HG02571 (cell line): ENCODE measurements at regions not wholly inside any gene's neighbourhood (a gene's known extent, or its start where the extent isn't known, plus 50 kb on each side); places are given as distances from the start of the nearest gene placed in this dataset.
"Not testable (repeated sequence)": the region's sequence is repeated elsewhere in the genome, so short reads cannot be mapped to it uniquely, and the experiment has no call there.

Experiments
- ATAC-seq: cut with Tn5 transposase; IDR thresholded peaks from one replicate; pipeline ENCODE4 v1.9.1; 2021; ENCODE audit warnings: mild to moderate bottlenecking, moderate library complexity; ENCODE audit not compliant: unreplicated experiment

DNA sequence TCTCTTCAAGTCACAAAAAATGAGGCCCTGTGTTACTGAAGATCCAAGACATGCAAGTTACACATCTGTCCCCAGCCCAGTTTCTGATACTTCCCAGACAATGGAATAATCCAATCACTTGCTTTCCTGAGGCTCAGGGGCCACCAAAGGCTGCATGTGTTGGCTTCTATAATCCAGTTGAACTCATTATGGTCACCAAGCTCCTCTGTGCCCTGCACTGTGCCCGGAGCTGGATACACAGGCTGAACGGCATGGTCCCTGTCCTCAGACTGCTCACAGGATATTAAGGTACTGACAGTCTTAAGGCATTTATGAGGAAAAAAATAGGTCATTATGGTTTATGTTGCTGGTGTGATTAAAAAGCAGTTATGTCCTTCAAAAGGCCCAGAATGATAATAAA, 117.0 kb upstream of the SYT6 start:
- ATAC-seq, result no peak

DNA sequence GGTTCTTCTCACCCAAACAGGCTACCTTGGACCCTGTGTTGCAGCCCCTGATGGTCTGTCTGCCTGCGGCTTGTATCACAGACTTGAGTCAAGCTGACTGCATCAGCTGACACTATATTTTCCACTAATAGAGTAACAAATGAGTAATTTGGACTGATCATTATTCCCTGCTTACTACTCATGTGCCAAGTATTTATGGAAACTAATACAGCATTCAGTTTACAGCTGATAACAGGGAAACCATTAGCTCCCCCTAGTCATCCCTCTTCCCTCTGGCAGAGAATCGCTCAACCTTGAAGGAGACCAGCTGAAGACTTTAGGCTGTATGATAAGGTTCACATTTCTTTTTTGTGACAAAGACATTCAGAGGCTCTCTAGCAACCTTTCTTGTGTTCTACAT, 116.6 kb upstream of the SYT6 start:
- no peak for ATAC-seq

DNA sequence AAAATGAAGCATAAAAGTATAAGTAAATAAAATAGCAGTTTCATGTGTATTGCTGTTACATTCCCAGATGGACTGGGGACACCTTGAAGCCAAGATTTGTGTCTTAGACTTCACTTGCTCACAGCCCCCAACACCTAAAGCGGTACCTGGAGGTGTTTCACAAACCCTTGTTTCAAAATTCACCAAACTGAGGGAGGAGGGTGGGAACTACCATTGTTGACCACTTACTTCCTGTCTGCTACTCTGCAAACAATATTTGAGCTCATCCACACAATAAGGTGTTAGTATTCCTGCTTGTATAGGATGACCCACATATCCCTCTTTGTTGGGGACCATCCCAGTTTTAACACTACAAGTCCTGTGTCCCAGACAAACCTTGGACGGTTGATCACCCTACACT, 115.9 kb upstream of the SYT6 start:
- no peak for ATAC-seq

DNA sequence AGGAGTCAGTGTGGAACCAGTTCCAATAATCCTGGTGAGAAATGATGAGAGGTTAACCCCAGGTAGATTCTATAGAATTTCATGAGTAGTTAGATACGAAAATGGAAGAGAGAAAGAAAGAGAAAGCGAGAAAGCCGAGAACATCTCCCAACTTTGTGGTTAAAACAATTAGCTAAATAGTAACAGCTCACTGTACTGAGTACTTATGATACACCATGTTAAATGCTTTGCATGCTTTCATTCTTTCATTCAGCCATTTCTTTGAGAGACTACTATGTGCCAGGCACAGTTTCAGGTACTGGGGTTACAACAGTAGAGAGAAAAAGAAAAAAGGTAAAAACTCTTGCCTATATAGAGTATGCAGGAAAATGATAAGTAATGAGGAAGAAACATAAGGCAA, 109.7 kb upstream of the SYT6 start:
- peak; percentile 65 for ATAC-seq

DNA sequence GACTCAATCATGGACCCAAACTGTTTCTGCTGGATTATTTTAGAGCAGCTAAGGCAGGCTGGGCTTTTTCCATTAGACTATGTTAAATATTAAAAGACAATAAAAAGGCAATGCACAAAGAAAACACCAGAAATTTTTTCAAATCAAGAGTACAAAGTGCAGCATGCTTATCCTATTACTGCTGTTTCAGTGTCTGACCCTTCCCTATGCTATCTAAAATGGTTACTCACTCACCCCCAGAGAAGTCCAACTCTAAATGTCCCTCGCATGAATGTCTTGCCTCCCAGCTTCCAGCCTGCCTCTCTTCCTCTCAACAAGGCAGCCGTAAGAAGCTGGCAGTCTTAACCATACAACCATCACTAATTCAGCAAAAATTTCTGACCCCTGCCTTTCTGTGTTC, 108.7 kb upstream of the SYT6 start:
- ATAC-seq, result no peak

DNA sequence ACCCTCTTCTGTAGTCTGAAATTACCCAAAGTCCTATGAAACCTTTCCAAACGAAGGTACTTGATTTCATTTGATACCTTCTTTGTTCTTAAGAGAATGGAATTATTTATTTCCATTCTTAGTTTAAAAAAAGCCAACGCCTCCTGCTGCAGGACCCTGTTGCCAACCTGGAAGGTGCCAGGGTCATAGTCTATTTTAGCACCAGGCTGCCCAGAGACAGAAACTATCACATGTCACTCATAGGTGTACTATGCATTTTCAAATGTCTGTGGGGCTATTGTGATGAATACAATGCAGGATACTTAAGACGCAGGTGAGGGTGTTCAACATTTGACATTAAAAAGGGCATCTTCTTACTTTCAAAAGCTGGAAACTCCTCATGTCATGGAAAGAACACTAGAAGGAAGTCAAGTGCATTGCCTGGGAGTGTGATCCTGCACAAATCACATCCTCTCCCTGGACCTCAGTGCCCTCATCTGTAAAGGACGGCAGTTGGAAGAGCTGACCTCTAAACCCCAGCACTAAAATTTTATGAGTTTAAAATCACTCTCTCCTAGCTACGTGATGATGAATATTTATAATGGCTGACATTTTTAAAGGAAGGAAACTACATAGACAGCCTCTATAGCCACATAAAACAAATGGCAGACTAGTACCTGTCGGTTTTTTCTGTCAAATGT, 107.3 kb upstream of the SYT6 start:
- no peak for ATAC-seq

DNA sequence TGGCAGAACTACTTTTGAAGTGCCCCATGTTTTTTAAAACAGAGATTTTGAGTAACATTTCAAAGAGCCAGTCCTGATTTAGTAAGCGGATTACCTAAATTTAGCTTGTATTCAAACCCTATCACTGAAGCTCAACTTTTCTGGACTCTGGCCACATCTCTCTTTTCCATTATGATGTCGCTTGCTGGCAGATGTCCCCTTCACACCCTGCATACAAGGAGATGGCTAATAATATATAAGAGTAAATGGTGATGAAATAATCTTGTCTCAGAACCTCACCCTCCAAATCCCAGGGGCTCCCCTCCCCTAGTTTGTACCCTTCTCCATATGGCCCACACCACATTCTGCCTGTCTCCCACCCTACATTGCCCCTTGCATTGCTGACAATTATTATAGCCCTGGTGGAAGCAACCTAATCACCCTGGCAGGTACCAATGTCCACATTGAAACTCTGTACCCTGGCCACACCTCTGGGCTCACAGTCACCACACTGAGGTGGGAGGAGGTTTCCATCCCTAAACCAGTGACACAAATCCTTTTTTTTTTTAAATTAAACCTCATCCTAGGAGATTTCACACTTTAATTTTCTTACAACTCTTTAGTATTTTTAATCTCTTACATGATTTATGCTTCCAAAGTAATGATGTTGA, 106.0 kb upstream of the SYT6 start:
- ATAC-seq, result no peak

DNA sequence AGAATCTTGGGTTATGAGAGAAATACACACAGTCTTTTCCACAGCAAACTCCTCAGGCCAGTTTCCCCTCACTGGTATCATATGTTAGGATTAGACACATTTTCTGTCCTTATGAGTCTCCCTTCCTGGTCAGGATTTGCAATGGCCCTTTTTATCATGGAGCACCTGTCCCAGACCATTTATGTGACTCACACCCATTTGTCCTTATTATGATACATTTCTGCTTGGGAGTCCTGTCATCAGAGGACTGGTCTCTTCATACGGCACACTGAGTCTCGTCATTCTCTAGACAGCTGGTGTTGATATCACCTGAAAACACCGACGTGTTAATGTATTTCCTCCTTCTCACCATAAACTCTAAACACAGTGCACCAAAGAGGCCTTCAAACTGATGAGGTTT, 105.0 kb upstream of the SYT6 start:
- no peak for ATAC-seq

DNA sequence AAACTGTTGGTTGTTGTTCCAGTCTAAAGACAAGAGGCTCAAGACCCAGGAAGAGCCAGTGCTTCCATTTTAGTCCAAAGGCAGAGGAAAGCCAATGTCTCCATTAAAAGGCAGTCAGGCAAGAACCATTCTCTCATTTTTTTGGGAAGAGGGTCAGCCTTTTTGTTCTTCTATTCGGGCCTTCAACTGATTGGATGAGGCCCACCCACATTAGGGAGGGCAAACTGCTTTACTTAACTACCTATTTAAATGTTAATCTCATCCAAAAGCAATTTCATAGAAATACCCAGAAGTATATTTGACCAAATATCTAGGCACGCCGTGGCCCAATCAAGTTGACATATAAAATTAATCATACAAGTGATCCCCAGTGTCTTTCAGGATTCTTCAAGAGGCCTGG, 104.4 kb upstream of the SYT6 start:
- ATAC-seq, result no peak

DNA sequence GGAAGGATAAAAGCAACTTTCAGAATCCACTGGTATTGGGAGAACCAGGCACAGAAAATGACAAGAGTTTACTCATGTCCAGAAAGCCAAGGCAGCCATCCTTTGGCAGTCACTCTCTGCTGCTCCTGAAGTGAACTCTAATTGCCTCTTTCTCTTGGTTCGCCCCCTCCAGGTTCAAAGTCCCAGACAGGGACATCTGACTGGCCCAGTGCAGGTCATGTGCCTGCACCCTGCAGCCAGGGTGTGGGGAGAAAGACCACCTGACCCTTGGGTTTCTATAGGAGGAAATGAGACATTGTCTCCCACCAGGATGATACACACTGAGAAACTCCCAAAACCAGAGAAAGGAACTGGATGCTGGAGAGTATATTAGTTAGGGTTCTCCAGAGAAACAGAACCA, 103.9 kb upstream of the SYT6 start:
- ATAC-seq, result no peak

DNA sequence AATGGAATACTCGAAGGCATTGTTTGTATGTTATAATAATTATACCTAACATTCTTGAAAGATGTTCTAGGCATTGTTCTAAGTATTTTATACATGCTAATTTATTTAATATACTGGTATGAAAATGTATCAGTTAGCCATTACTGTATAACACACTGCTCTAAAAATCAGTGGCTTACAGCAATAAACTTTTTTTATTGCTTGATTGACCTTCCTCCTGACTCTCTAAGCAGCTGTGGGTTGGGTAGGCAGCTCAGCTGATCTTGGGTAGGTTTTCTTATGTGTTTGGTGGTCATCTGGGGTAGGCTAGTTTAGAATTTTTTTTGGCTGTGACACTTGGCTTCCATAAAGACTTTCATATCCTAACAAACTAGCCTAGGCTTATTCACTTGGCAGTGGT, 100.2 kb upstream of the SYT6 start:
- no peak for ATAC-seq

DNA sequence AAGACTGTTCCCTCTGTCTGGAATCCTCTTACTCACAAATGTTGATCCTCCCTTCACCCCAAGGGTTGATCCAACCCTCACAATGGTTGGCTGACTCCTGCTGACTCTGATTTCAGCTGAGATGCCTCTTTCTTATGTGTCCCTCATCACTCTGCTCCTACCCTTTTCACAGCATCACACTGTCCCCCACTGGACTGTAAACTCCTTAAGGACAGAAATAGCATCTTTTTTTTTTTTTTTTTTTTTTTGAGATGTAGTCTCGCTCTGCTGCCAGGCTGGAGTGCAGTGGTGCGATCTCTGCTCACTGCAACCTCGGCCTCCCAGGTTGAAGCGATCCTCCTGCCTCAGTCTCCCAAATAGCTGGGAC, 97.9 kb upstream of the SYT6 start:
- no peak for ATAC-seq

DNA sequence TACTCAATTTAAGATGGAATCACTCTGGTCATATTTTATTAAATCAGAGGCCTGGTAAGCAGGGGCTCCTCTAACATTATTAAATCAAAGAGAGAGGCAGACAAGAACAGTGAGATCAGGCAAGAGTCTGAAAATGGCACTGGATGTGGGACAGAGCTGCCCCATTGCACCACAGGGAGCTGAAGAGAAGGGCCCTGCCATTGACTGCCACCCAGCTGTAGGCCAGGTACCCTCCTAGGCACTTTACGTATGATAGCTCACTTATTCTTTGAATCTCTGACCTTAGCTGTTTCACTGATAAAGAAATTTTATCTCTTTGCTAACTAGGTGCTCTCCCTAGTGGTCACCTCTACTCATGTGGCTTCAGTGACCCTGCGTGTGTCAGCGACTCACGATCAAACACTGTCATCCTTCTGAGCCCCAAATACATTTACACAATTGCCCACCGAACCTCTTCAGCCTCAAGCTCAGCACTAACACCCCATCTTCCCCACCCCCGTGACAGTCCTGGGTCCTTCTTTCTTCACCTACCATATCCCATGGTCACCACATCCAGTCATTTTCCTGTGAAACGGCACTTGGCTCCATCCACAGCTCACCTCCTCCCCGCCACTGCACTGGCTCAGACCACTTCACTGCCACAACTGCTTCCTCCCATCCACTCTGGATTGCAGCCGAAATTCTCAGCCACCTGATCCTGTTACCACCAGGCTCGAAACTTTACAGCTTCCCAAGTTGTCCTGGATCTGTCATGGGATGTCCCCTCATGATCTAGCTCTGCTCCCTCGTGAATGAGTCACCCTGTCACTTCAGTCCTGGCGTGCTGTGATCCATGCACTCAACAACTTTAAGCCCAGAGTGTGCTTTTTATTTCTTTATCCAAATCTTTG, 97.3 kb upstream of the SYT6 start:
- ATAC-seq, result no peak

DNA sequence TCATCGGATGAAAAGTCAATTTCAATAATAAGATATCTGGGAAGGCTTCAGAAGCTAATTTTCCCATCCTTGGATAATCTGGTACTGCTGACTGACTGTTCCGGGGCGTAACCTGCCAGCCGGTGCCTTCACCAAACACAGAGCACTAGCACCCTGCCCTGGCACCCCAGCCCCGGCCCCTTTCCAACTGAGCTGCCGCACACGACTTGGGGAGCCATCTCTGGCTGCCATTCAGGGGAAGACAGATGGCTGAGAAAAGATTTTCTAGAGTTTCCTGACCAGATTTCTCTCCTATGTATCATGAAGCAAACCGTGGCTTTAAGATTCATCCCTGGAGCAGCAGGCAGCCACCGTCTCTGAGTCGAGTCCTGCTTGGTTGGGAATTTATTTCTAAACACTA, 96.0 kb upstream of the SYT6 start:
- no peak for ATAC-seq

DNA sequence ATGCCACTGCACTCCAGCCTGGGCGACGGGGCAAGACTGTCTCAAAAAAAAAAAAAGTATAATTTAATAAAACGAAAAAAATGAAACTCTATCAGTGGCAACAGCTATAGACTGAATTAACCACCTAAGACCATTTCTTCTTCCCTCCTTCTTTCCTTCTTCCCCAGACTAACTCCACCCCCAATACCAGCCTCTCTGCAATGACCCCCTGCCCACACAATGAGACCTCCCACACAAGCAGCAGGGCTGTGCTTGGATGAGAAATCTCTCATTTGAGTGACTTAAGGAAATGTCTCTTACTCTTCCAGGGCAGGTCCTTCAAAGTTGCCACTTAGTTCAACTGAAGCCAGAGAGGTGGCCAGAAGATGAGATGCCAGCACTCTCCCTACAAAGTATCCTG, 94.5 kb upstream of the SYT6 start:
- ATAC-seq, result no peak

DNA sequence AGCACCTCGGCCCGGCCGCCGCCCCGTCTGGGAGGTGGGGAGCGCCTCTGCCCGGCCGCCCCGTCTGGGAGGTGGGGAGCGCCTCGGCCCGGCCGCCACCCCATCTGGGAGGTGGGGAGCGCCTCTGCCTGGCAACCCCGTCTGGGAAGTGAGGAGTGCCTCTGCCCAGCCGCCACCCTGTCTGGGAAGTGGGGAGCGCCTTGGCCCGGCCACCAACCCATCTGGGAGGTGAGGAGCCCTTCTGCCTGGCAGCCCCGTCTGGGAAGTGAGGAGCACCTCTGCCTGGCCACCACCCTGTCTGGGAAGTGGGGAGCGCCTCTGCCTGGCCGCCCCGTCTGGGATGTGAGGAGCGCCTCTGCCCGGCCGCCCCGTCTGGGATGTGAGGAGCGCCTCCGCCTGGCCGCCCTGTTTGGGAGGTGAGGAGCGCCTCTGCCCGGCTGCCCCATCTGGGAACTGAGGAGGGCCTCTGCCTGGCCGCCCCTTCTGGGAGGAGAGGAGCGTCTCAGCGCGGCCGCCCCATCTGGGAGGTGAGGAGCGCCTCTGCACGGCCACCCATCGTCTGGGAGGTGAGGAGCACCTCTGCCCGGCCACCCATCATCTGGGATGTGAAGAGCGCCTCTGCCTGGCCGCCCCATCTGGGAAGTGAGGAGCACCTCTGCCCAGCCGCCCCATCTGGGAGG, 89.0 kb upstream of the SYT6 start:
- not testable (repeated sequence) for ATAC-seq

DNA sequence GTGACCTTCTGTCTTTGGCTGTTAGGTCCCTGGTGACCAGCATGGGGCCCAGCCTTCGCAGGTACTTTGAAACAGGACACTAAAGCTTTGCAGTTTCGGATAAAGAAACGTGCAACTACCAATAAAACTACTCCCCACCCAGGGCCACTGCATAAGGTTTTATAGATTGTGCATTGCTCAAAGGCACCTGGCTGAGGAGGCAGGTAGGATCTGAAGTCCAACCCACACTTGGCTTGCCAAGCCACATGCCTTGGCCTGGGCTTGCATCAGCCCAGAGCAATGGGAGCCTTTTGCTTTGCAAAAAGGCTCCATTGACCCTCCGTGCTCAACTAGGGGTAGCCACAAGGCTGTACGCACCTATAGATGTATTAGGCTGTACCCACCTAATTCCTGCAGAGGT, 84.4 kb upstream of the SYT6 start:
- no peak for ATAC-seq

DNA sequence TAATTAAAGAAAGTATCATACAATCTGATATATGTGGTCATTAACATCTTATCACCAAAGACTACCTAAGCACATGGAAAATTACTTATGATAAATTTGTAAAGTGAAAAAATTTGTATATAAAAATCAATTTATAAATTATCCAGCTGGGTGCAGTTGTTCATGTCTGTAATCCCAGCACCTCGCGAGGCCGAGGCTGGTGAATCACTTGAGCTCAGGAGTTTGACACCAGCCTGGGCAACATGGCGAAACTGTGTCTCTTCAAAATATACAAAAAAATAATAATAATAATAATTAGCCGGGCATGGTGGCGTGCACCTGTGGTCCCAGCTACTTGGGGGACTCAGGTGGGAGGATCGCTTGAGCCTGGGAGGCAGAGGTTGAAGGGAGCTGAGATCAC, 82.8 kb upstream of the SYT6 start:
- ATAC-seq, result no peak

DNA sequence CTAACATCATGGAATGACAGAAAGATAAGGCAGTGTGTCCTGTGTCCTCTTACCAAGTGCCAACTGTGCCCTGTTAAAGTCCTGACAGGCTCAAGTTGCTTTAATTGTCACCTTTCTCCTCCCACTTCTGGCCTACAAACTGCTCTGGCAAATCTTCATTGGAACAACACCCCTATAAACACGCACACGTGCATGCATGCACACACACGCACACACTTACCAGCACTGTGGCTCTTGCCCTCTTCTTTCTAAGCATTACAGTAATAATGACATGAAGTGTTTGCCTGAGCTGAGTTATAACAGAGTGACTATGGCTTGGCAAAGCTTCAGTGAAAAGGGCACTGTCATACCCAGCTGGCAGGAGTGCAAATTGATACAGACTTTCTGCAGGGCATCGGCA, 82.3 kb upstream of the SYT6 start:
- no peak for ATAC-seq

DNA sequence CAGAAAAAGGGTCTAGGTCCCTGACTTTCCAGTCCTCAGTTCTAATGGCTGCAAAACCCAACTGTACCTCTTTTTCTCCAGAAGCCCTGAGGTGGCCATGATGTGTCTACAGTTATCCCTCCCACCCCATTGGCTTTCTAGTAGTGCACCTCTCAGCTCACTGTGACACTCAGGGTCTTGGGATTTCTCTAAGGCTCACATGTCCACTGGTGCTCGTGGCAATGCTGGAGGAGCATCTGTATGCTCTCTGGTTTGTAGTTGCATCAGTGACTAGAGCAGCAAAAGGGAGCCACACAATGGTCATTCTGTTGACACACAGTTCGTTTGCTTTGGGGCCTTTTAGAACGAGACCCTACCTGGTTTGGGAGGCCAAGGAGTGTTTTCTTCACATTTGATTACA, 81.6 kb upstream of the SYT6 start:
- ATAC-seq, result no peak

DNA sequence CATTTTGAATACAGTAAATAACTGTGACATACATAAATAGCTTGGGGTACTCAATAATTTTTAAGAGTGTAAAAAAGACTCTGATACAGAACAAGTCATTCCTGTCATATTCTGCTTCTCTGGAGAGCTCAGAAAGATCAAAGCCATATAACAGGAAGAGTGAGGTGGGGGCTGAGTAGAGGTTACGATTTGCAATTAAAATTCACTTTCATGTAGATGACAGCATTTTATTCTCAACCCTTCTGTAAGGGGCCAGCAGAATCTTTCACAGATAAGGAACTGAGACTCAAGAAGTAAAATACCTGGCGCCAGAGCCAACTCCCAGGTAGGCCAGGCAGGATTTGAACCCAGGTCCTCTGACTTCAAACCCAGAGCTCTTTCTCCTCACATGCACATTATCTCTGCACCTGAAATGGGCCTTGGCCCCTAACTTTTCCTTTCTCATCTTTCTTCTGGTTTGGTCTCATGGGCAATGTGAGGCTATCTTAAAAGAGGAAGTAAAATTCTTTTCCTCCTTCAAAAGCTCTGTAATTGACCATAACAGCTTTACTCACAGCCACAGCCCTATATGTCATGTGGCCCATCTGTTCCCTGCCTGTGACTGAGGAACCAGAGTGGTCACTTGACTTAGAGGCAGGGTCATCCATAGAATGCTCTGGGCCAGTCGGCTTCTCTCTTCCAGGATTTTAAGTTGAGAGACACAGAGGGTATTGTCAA, 80.9 kb upstream of the SYT6 start:
- ATAC-seq, result no peak
